Limb (tissue), 2 donors: ENCODE measurements at regions not wholly inside any gene's neighbourhood (a gene's known extent, or its start where the extent isn't known, plus 50 kb on each side); places are given as distances from the start of the nearest gene placed in this dataset.
A peak's percentile ranks its signal among the peaks of the same experiment; 100 is the strongest.

ENCODE experiments used
- DNase-seq, 2 donors: peaks; one replicate each; pipeline ENCODE4 v3.0.0-alpha.2; 2016; ENCODE audit errors: extremely low spot score in 2 of 2

GRCh38 chr4:11268149-11268548 is 160.5 kb downstream of the HS3ST1 start:
- no peak for DNase-seq

GRCh38 chr4:11264841-11265240 is 163.9 kb downstream of the HS3ST1 start:
- no peak for DNase-seq

GRCh38 chr4:11264346-11264745 is 164.3 kb downstream of the HS3ST1 start:
- DNase-seq, result no peak

- no peak for DNase-seq
Observed at GRCh38 chr4:11263208-11263607, 165.5 kb downstream of the HS3ST1 start.

- no peak for DNase-seq
Observed at GRCh38 chr4:11261066-11261850, 167.4 kb downstream of the HS3ST1 start.

- no peak for DNase-seq
Observed at GRCh38 chr4:11259837-11260236, 168.9 kb downstream of the HS3ST1 start.

- DNase-seq, result no peak
Observed at GRCh38 chr4:11252149-11252548, 176.5 kb downstream of the HS3ST1 start.

- no peak for DNase-seq
Observed at GRCh38 chr4:11250510-11250909, 178.2 kb downstream of the HS3ST1 start.

- DNase-seq, result no peak
Observed at GRCh38 chr4:11232015-11232414, 196.7 kb downstream of the HS3ST1 start.

- no peak for DNase-seq
Observed at GRCh38 chr4:11230866-11231265, 197.8 kb downstream of the HS3ST1 start.

- DNase-seq, result no peak
Observed at GRCh38 chr4:11228530-11228929, 200.2 kb downstream of the HS3ST1 start.

- DNase-seq, result no peak
Observed at GRCh38 chr4:11223311-11223710, 205.4 kb downstream of the HS3ST1 start.

GRCh38 chr4:11218692-11219091 is 210.0 kb downstream of the HS3ST1 start:
- no peak for DNase-seq

GRCh38 chr4:11216520-11216919 is 212.2 kb downstream of the HS3ST1 start:
- DNase-seq, result no peak

GRCh38 chr4:11214281-11214680 is 214.4 kb downstream of the HS3ST1 start:
- no peak for DNase-seq

- peak in 1 of 2 donors; percentile 38 for DNase-seq
Observed at GRCh38 chr4:11209826-11210225, 218.9 kb downstream of the HS3ST1 start.

GRCh38 chr4:11201256-11201655 is 227.4 kb downstream of the HS3ST1 start:
- no peak for DNase-seq

- no peak for DNase-seq
Observed at GRCh38 chr4:11198516-11199305, 230.0 kb downstream of the HS3ST1 start.

- DNase-seq, result no peak
Observed at GRCh38 chr4:11197631-11198341, 230.9 kb downstream of the HS3ST1 start.

GRCh38 chr4:11196927-11197522 is 231.7 kb downstream of the HS3ST1 start:
- no peak for DNase-seq

- DNase-seq, result no peak
Observed at GRCh38 chr4:11194431-11194830, 234.3 kb downstream of the HS3ST1 start.

GRCh38 chr4:11189756-11190155 is 238.9 kb downstream of the HS3ST1 start:
- no peak for DNase-seq
